Loucy (cell line): ENCODE measurements at regions not wholly inside any gene's neighbourhood (a gene's known extent, or its start where the extent isn't known, plus 50 kb on each side); places are given as distances from the start of the nearest gene placed in this dataset.

Source experiments
- CTCF ChIP-seq: fragments of 200-600 bp; sonication (generic); conservative IDR thresholded peaks from 2 replicates; pipeline ENCODE4 v1.5.1; 2014; ENCODE audit warnings: mild to moderate bottlenecking, antibody characterized with exemption, low read length
- EZH2phosphoT487 ChIP-seq: fragments of 200-600 bp; IDR thresholded peaks from 2 replicates; pipeline ENCODE4 v1.6.1; 2018; ENCODE audit warnings: antibody characterized with exemption, mild to moderate bottlenecking, moderate library complexity, borderline replicate concordance

DNA sequence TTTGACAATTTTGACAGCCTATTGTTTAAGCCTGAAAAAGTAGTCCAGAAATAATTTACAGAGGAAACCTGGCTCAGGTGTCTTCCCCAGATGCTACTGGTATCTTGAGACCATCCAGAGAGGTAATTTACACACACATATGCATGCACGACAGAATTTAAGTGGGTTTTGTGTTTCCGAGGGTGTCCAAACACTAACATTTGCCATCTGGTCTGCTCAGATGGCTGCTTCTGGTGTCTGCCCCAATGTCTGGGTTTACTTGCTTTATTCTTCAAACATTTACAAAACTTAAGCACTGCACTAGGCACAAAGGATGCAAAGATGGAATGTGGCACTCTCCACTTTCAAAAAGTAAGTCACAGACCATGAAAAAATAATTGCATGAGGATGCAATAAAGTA is 226.6 kb upstream of the EGLN3 start:
- TF ChIP-seq CTCF: no peak
- no peak for TF ChIP-seq EZH2phosphoT487
